ENCODE measurements at regions not wholly inside any gene's neighbourhood (a gene's known extent, or its start where the extent isn't known, plus 50 kb on each side); places are given as distances from the start of the nearest gene placed in this dataset.
"Not testable (repeated sequence)": the region's sequence is repeated elsewhere in the genome, so short reads cannot be mapped to it uniquely, and the experiment has no call there.

GRCh38 chr1:113302636-113303035 is 87.7 kb upstream of the MAGI3 start:
- no peak for DNase-seq (ENCODE audit: extremely low read depth, insufficient read length)
- Histone ChIP-seq H3K36me3 (ENCODE audit: control insufficient read depth, insufficient read depth, low read length) (no peaks in the 10 kb centered on the region), H3K27me3 (replicated peaks; ENCODE audit: control insufficient read depth, insufficient read depth, low read length) (no peaks in the 10 kb centered on the region), H3K4me3 (replicated peaks; ENCODE audit: low read depth, low read length) (no peak overlapping the region)
- no peak for TF ChIP-seq CTCF (IDR thresholded peaks at IDR 0.05; ENCODE audit: insufficient read depth, low read length, poor library complexity, severe bottlenecking)

- Histone ChIP-seq H3K27me3 (replicated peaks; ENCODE audit: control insufficient read depth, insufficient read depth, low read length) (no peaks in the 10 kb centered on the region), H3K4me3 (replicated peaks; ENCODE audit: low read depth, low read length) (no peak overlapping the region)
These were observed 87.0 kb upstream of the MAGI3 start for GRCh38 chr1:113303267-113303666.

GRCh38 chr1:113305029-113305428 is 85.3 kb upstream of the MAGI3 start:
- H3K4me3 ChIP-seq (replicated peaks; ENCODE audit: low read depth, low read length); H3K36me3 ChIP-seq (ENCODE audit: control insufficient read depth, insufficient read depth, low read length); DNase-seq (ENCODE audit: extremely low read depth, insufficient read length); H3K27me3 ChIP-seq (replicated peaks; ENCODE audit: control insufficient read depth, insufficient read depth, low read length): not testable (repeated sequence)

More at GRCh38 chr1:113303267-113303666, 87.0 kb upstream of the MAGI3 start:
- DNase-seq (ENCODE audit: extremely low read depth, insufficient read length): no peak
- no peaks in the 10 kb centered on the region for H3K36me3 ChIP-seq (ENCODE audit: control insufficient read depth, insufficient read depth, low read length)
- no peak for TF ChIP-seq CTCF (IDR thresholded peaks at IDR 0.05; ENCODE audit: insufficient read depth, low read length, poor library complexity, severe bottlenecking)

GRCh38 chr1:113307771-113308445 is 82.4 kb upstream of the MAGI3 start:
- no peak for DNase-seq (ENCODE audit: extremely low read depth, insufficient read length)
- TF ChIP-seq CTCF (IDR thresholded peaks at IDR 0.05; ENCODE audit: insufficient read depth, low read length, poor library complexity, severe bottlenecking): no peak
- Histone ChIP-seq H3K36me3 (ENCODE audit: control insufficient read depth, insufficient read depth, low read length) (no peaks in the 10 kb centered on the region), H3K4me3 (replicated peaks; ENCODE audit: low read depth, low read length) (no peak overlapping the region), H3K27me3 (replicated peaks; ENCODE audit: control insufficient read depth, insufficient read depth, low read length) (no peaks in the 10 kb centered on the region)

- not testable (repeated sequence) for H3K36me3 ChIP-seq (ENCODE audit: control insufficient read depth, insufficient read depth, low read length); DNase-seq (ENCODE audit: extremely low read depth, insufficient read length); H3K4me3 ChIP-seq (replicated peaks; ENCODE audit: low read depth, low read length); H3K27me3 ChIP-seq (replicated peaks; ENCODE audit: control insufficient read depth, insufficient read depth, low read length)
These were observed 77.7 kb upstream of the MAGI3 start for GRCh38 chr1:113312651-113313050.

GRCh38 chr1:113314600-113314999 is 75.7 kb upstream of the MAGI3 start:
- Histone ChIP-seq H3K36me3 (ENCODE audit: control insufficient read depth, insufficient read depth, low read length) (no peaks in the 10 kb centered on the region), H3K4me3 (replicated peaks; ENCODE audit: low read depth, low read length) (no peak overlapping the region), H3K27me3 (replicated peaks; ENCODE audit: control insufficient read depth, insufficient read depth, low read length) (no peaks in the 10 kb centered on the region)
- DNase-seq (ENCODE audit: extremely low read depth, insufficient read length): no peak
- no peak for TF ChIP-seq CTCF (IDR thresholded peaks at IDR 0.05; ENCODE audit: insufficient read depth, low read length, poor library complexity, severe bottlenecking)

- no peak for DNase-seq (ENCODE audit: extremely low read depth, insufficient read length)
- H3K4me3 ChIP-seq (replicated peaks; ENCODE audit: low read depth, low read length): no peak overlapping the region
- no peaks in the 10 kb centered on the region for H3K27me3 ChIP-seq (replicated peaks; ENCODE audit: control insufficient read depth, insufficient read depth, low read length)
- TF ChIP-seq CTCF (IDR thresholded peaks at IDR 0.05; ENCODE audit: insufficient read depth, low read length, poor library complexity, severe bottlenecking): no peak
- H3K36me3 ChIP-seq (ENCODE audit: control insufficient read depth, insufficient read depth, low read length): no peaks in the 10 kb centered on the region
These were observed 70.0 kb upstream of the MAGI3 start for GRCh38 chr1:113320272-113320671.
